Amniotic stem cell (primary cell): ENCODE measurements at regions not wholly inside any gene's neighbourhood (a gene's known extent, or its start where the extent isn't known, plus 50 kb on each side); places are given as distances from the start of the nearest gene placed in this dataset.
"Not testable (repeated sequence)": the region's sequence is repeated elsewhere in the genome, so short reads cannot be mapped to it uniquely, and the experiment has no call there.

Experiments used
- DNase-seq: peaks from one replicate; lab custom pipeline; 2025; lab: John Stamatoyannopoulos, UW

DNA sequence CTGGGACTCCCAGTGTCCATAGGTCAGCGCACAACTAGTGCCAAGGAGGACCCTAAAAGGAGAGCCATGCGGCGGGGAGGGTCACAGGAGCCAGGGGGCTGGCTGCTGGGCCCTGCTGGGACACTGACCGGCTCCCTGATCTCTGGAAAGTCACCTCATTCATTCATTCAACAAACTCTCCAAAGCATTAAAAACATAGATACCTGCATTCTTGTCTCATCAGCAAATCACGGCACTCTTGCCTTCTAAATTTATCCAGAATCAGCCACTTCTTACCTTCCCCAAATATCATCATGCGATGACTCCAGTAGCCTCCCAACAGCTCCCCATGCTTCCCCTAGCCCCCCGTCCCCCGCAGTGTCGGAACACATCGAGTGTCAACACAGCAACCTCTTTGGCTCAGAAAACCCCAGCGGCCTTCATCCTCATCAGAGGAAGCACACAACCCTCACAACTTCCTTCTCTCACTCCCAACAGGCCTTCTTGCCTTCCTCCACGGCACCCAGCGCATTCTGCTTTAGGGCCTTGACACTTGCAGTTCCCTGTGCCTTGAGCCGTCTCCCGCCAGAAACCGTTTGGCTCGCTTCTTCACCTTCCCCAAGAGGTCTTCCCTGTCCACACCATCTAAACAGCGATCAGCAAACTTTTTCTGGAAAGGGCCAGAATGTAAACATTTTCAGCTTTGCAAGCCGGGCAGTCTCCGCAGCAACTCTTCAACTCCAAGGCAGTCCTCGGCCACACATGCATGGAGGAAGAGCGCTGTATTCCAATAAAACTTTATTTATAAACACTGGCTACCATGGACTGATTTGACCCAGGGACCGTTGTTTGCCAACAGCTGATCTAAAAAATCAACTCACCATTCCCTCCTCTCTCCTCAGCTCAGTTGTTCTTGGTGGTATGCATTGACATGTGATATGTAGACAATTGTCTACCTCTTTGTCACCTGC, 119.5 kb upstream of the TNRC6C start:
- no peak for DNase-seq

DNA sequence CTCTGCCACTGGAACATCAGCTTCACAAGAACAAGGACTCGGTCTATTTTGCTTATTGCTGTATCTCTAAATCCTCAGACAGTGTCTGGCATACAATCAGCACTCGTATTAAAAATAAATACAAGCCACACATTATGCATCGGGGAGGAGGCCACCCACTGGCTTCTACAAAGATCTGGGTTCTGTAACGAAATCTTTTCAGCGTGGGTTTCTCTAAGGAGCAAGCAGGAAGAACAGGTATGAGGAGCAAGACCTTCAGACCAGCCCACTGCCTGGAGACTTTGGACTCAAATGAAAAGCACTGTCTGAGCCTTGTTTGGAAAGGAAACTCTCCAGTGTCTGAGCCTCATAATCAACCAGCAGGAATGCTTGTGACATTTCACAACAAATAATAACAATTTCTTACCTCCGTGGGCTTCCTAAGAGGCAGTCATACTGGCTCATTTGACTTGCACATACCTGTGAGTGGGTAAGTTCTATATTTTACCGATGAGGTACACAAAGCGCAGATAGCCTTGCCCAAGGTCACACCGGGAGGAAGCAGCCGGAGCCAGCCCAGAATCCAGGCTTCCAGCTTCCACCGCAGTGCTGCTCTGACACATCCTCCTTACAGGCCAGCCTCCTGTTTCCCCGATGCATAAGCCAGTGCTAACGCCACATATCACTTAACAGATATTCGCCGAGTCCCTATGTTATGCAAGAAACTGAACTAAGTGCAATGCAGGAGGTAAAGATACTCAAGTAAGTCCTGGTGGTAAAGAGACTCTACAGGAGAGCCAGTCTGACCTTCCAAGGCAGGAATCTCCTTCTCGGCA, 118.6 kb upstream of the TNRC6C start:
- DNase-seq: no peak

DNA sequence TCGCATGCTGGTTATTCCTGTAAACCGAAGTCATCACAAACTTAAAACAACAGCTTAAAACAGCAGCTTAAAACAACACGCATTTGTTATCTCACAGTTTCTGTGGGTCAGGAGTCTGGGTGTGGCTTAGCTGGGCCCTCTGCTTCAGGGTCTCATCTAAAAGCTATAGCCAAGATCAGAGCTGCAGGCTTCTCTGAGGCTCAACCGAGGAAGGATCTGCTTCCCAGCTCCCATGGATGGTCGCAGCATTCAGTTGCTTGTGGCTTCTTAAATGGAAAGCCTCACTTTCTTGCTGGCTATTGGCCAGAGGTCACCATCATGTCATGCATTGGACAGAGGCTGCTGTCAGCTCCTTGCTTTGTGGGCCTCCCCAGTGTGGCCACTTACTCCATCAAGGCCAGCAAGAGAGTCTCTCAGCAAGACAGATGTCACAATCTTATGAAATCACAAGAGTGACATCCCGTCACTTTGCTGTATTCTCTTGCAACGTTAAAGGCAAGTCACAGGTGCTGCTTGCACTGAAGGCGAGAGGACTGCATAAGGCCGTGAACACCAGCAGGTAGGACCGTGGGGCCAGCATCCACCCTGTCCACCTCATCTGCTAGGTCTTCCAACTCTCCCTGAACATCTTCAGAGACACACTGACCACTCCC, 117.9 kb upstream of the TNRC6C start:
- no peak for DNase-seq

DNA sequence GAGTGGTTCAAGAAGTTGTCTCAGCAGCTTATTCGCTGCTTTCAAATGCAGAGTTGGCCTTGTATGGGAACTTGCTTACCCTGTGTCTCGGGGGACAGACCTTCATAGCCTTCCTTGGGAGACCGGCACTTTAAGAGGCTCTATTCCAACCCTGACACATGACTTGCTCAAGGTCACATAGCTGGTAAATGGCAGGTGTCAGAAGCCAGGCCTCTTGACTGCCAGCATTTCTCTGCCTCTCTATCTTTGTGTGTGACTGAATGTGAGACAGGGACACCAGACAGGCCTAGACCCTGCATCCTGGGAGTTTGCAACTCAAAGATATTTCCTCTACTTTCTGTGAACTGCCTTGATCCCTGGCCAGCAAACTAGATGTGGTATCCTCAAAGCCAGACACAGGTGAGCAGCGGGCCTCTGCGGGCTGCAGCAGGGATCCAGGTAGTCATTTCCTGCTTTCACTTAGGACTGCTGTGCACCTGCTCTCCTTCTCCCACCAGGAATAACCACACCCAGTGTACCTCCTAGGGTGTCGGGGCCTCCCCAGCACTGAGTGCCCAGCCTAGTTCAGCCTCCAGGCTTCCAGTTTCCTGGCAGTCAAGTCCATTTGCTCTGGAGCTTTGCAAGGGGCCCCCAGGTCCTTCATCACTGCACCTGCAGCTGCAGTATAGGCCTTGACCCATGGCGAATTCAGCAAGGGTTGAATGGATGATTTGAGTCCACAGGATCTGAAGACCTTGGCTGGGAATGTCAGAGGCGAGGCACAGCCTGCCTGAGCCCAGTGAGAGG, 116.6 kb upstream of the TNRC6C start:
- no peak for DNase-seq

- no peak for DNase-seq
Measured at GRCh38 chr17:77842528-77843147, 115.9 kb upstream of the TNRC6C start.

- not testable (repeated sequence) for DNase-seq
Measured at GRCh38 chr17:77843255-77843895, 115.1 kb upstream of the TNRC6C start.

GRCh38 chr17:77843896-77844295, 114.6 kb upstream of the TNRC6C start:
- DNase-seq: no peak

- DNase-seq: no peak
Measured at GRCh38 chr17:77844681-77845080, 113.8 kb upstream of the TNRC6C start.

GRCh38 chr17:77845541-77846225, 112.8 kb upstream of the TNRC6C start:
- no peak for DNase-seq

DNA sequence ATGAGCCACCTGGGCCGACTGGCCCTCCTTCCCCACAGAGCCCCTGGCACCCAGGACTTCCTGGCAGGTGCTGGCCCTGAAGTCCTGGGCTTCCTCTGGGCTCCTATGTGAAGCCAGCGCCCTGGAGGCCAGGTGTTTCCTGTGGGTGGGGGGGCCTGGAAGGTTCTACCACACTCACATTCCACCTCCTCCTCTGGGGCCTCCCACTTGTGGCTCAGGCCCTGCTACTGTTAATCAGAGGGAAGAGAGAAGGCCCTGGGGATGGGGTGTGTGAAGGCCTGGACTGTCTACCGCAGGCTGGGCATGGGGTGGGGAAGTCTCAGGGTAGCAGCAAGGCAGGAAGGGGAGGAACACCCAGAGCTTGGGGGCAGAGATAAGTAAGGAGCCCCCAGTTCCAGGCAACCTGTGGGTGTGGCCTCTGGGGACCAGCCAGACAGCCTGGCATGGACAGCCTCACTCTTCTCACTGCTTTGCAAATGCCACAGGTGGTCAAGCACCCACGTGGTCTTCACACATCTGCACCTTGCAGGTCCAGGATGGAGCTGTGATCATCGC, 111.9 kb upstream of the TNRC6C start:
- no peak for DNase-seq

- no peak for DNase-seq
Measured at GRCh38 chr17:77847221-77848085, 111.0 kb upstream of the TNRC6C start.

DNA sequence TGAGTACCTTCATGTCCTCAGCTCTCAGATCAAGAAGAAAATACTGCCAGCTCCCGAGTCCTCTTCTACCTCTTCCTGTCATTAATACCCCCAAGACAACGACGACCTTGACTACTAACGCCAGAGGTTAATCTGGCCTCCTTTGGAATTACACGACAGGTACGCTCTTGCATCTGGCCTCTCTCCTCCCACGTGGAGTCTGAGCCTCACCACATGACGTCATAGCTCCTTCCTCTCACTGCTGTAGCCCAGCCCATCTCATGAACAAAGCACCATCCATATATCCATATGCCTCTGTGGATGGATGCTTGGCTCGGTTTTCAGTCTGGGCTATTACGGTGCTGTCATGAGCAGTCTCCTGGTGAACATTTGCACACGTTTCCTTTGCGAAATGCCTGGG, 110.2 kb upstream of the TNRC6C start:
- no peak for DNase-seq

DNA sequence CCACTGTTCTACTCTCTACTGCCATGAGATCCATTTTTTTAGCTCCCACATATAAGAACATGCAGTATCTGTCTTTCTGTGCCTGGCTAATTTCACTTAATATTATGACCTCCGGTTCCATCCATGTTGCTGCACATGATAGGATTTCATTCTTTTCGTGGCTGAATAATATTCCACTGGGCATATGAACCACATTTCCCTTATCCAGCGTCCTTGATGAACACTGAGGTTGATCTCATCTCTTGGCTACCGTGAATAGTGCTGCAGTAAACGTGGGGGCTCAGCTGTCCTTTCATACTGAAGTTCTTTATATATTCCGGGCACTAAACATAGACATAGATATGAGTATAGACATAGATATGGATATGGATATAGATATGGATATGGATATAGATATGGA, 109.3 kb upstream of the TNRC6C start:
- DNase-seq: no peak

DNA sequence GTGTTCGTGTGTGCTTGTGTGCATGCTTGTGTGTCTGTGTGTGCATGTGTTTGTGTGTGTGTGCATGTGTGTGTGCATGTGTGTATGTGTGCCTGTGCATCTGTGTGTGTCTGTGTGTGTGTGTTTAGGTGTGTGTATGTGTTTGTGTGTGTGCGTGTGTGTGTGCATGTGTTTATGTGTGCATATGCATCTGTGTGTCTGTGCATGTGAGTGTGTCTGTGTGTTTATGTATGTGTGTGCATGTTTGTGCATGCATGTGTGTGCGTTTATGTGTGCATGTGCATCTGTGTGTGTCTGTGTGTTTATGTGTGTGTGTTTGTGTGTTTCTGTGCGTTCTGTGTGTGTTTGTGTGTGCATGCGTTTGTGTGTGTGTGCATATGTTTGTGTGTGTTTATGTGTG, 106.6 kb upstream of the TNRC6C start:
- DNase-seq: no peak

GRCh38 chr17:77852731-77853130, 105.8 kb upstream of the TNRC6C start:
- no peak for DNase-seq

DNA sequence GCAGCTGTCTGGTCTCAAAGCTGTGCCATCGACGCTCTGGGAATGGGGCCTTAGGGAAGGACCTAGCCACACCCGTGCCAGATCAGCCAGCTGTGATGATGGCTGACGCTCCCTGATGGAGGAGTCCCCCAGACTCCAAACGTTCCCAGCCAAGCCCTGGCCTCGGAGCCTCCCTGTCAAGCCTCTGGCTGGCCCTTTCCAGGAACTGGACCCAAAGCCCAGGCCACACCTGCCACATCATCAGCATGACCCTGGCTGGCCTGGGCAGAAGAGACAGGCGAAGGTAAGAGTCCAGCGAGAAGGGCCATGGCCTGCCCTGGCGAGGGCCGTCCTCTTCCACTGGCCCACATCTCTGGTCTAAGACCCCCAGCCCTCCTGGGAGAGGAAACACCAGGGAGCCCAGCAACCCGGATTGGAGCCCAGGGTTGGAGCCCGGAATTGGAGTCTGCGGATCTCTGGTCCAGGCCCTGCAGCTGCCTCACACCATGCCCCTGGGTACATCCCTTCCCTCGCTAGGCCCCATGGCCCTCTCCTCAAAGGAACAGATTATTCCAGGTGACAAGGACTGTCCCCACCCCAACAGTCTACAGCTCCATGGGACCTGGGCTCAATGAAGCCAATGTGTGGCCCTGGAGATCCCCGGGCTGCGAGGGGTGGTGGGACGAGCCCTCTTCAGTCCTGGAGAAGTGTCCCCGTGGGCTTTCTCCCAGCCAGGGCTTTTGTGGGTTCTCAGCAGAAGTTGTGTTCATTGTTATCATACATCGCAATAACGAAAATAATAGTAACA, 105.1 kb upstream of the TNRC6C start:
- no peak for DNase-seq

GRCh38 chr17:77854083-77854758, 104.3 kb upstream of the TNRC6C start:
- DNase-seq: no peak
